HepG2 (cell line): ENCODE measurements at regions not wholly inside any gene's neighbourhood (a gene's known extent, or its start where the extent isn't known, plus 50 kb on each side); places are given as distances from the start of the nearest gene placed in this dataset.

Experiments
- ATAC-seq: fragments of 200-7000 bp; cut with Tn5 transposase; 3 replicates; pipeline ENCODE4 v1.9.1; 2020; ENCODE audit warnings: mild to moderate bottlenecking, moderate library complexity
- BruUV-seq: library from RNA; stranded (reverse); fragments of 400-500 nt; replicated peaks from 2 replicates; lab custom pipeline; 2021; lab: Mats Ljungman, UMichigan
- CTCF ChIA-PET: fragments of 300-600 bp; formaldehyde crosslinking; extraction: SDS; loops from one replicate; lab custom pipeline; 2021; ENCODE audit warnings: low total read pairs, inconsistent platforms, low intra/inter-chr PET ratio; lab: Yijun Ruan, JAX
- POLR2A ChIA-PET: fragments of 350-600 bp; sonication (Branson Sonifier 250); formaldehyde crosslinking; loops from one replicate; lab custom pipeline; 2020; ENCODE audit warnings: antibody characterized with exemption, inconsistent platforms; lab: Yijun Ruan, JAX
- DNase-seq: peaks from one replicate; pipeline ENCODE4 v3.0.0-alpha.2; 2015; ENCODE audit warnings: low spot score
- FAIRE-seq: peaks from 3 replicates; lab custom pipeline; 2011; peaks lifted over from hg19 to GRCh38; lab: Jason Lieb, UNC
- H2AFZ ChIP-seq: one replicate; pipeline ENCODE4 v1.6.1; 2011; ENCODE audit warnings: low read length, inconsistent platforms
- H3K27ac ChIP-seq: fragments of 300-600 bp; 3 replicates; pipeline ENCODE4 v1.8.0; 2011; ENCODE audit warnings: mixed run types, mild to moderate bottlenecking, mixed read lengths, low read length, inconsistent platforms; ENCODE audit not compliant: insufficient read depth; ENCODE audit errors: extremely low read length
- H3K27me3 ChIP-seq, 2 experiments: fragments of 200-600 bp in 1 of 2; 2 replicates in 1 of 2; 3 replicates in 1 of 2; pipeline versions ENCODE4 v1.6.0 to v1.8.0; 2011; ENCODE audit warnings: low read length in 2 of 2, mild to moderate bottlenecking in 2 of 2, moderate library complexity in 2 of 2, inconsistent platforms in 1 of 2; ENCODE audit not compliant: insufficient read depth in 2 of 2, control insufficient read depth in 1 of 2
- H3K36me3 ChIP-seq, 2 experiments: fragments of 200-600 bp in 1 of 2; replicated peaks in 1 of 2; 2 replicates in 1 of 2; 3 replicates in 1 of 2; pipeline versions ENCODE4 v1.5.1 to v1.8.0; 2011; ENCODE audit warnings: low read length in 2 of 2, inconsistent platforms in 1 of 2; ENCODE audit not compliant: insufficient read depth in 2 of 2, control insufficient read depth in 1 of 2
- H3K4me1 ChIP-seq: 2 replicates; pipeline ENCODE4 v1.5.1; 2012; ENCODE audit warnings: low read length, inconsistent platforms; ENCODE audit not compliant: insufficient read depth
- H3K4me2 ChIP-seq: 2 replicates; pipeline ENCODE4 v1.6.0; 2011; ENCODE audit warnings: low read depth, low read length, inconsistent platforms
- H3K4me3 ChIP-seq, 3 experiments: fragments of 200-600 bp in 1 of 3; sonication (generic), shearing (Covaris generic) in 1 of 3; replicated peaks in 1 of 3; 2 replicates each; pipeline ENCODE4 v1.5.1; 2011 to 2016; ENCODE audit warnings: low read length in 3 of 3, inconsistent platforms in 2 of 3, low read depth in 2 of 3, mild to moderate bottlenecking in 2 of 3, control low read depth in 1 of 3, mixed read lengths in 1 of 3; ENCODE audit not compliant: insufficient read depth in 1 of 3
- H3K79me2 ChIP-seq: one replicate; pipeline ENCODE4 v1.6.1; 2011; ENCODE audit warnings: low read length, inconsistent platforms; ENCODE audit not compliant: insufficient read depth
- H3K9ac ChIP-seq: 2 replicates; pipeline ENCODE4 v1.6.0; 2011; ENCODE audit warnings: mild to moderate bottlenecking, low read depth, low read length, inconsistent platforms; ENCODE audit not compliant: insufficient read depth
- H3K9me3 ChIP-seq: 2 replicates; pipeline ENCODE4 v1.5.1; 2012; ENCODE audit warnings: mild to moderate bottlenecking, low read length
- H4K20me1 ChIP-seq: 2 replicates; pipeline ENCODE4 v1.6.0; 2011; ENCODE audit warnings: inconsistent platforms, mild to moderate bottlenecking, low read length, moderate library complexity; ENCODE audit not compliant: insufficient read depth
- AGO2 ChIP-seq: fragments of 200-400 bp; formaldehyde crosslinking; optimal IDR thresholded peaks from 2 replicates; pipeline ENCODE3; 2017; ENCODE audit warnings: mild to moderate bottlenecking, low read depth, low read length, moderate library complexity
- ARHGAP35 ChIP-seq: sonication (generic); formaldehyde crosslinking; IDR thresholded peaks from 2 replicates; pipeline ENCODE4 v1.9.0; 2022; ENCODE audit warnings: mild to moderate bottlenecking, inconsistent platforms, moderate library complexity, missing genetic modification reagents, borderline replicate concordance
- BCL6 ChIP-seq: IDR thresholded peaks from 2 replicates; pipeline ENCODE4 v1.6.1; 2016; ENCODE audit warnings: missing genetic modification reagents, missing compliant biosample characterization
- CEBPG ChIP-seq: IDR thresholded peaks from 2 replicates; pipeline ENCODE4 v1.6.1; 2016
- CREB1 ChIP-seq, 2 experiments: fragments of 450-650 bp in 1 of 2; IDR thresholded peaks; 2 replicates each; pipeline ENCODE4 v1.6.1; 2016 to 2017; ENCODE audit warnings: control low read depth in 1 of 2, mild to moderate bottlenecking in 1 of 2, missing compliant biosample characterization in 1 of 2, missing genetic modification characterization in 1 of 2
- DMAP1 ChIP-seq: IDR thresholded peaks from 2 replicates; pipeline ENCODE4 v1.6.1; 2016
- EP300 ChIP-seq, 3 experiments: sonication (generic) in 1 of 3; formaldehyde crosslinking in 1 of 3; IDR thresholded peaks; 2 replicates each; pipeline versions ENCODE4 v1.5.1 to v1.6.1; 2011 to 2020; ENCODE audit warnings: low read depth in 2 of 3, low read length in 2 of 3, borderline replicate concordance in 1 of 3, improper control_type of control experiment in 1 of 3, mild to moderate bottlenecking in 1 of 3, missing genetic modification reagents in 1 of 3, moderate library complexity in 1 of 3
- GABPA ChIP-seq, 2 experiments: IDR thresholded peaks; 2 replicates each; pipeline ENCODE4 v1.6.1; 2011 to 2016; ENCODE audit warnings: low read depth in 2 of 2, low read length in 1 of 2, missing biosample characterization in 1 of 2, missing genetic modification characterization in 1 of 2
- HES4 ChIP-seq: sonication (generic); formaldehyde crosslinking; IDR thresholded peaks from 2 replicates; pipeline ENCODE4 v1.9.0; 2021; ENCODE audit warnings: mild to moderate bottlenecking, missing genetic modification reagents, borderline replicate concordance
- HMG20A ChIP-seq: IDR thresholded peaks from 2 replicates; pipeline ENCODE4 v1.6.1; 2016; ENCODE audit warnings: borderline replicate concordance
- HOXA9 ChIP-seq: sonication (generic); formaldehyde crosslinking; IDR thresholded peaks from 2 replicates; pipeline ENCODE4 v1.8.1; 2022; ENCODE audit warnings: missing genetic modification reagents, mild to moderate bottlenecking, moderate library complexity, borderline replicate concordance
- LBX2 ChIP-seq: sonication (generic); formaldehyde crosslinking; IDR thresholded peaks from 2 replicates; pipeline ENCODE4 v1.5.0; 2020; ENCODE audit warnings: missing genetic modification reagents, mild to moderate bottlenecking, borderline replicate concordance
- ZNF142 ChIP-seq: sonication (generic); formaldehyde crosslinking; IDR thresholded peaks from 2 replicates; pipeline ENCODE4 v1.4.0; 2020; ENCODE audit warnings: missing genetic modification reagents
- ZNF275 ChIP-seq: sonication (generic); formaldehyde crosslinking; IDR thresholded peaks from 2 replicates; pipeline ENCODE4 v1.8.0; 2022; ENCODE audit warnings: missing genetic modification reagents, mild to moderate bottlenecking, inconsistent platforms, borderline replicate concordance
- ZNF317 ChIP-seq: sonication (generic); formaldehyde crosslinking; IDR thresholded peaks from 2 replicates; pipeline ENCODE4 v1.5.0; 2020; ENCODE audit warnings: mild to moderate bottlenecking, missing genetic modification reagents
- WGBS: methylation state at CpG from one replicate; pipeline ENCODE4 v1.1.6; 2017; ENCODE audit warnings: low lambda C conversion rate; 5-methylcytosine and 5-hydroxymethylcytosine counted together
- in situ Hi-C: cut with HindIII; loops from 2 replicates; pipeline ENCODE4 v1.10.0; 2017; ENCODE audit warnings: low pct_unique_long_range_greater_than_20kb; ENCODE audit not compliant: extremely low pct_ligation_motif_present
- intact Hi-C: fragments of 100-400 bp; cut with micrococcal nuclease; formaldehyde crosslinking; loops from one replicate; pipeline ENCODE4 v1.10.0; 2022; ENCODE audit not compliant: unreplicated experiment

- no peaks in the 10 kb centered on the region for H3K27me3 ChIP-seq
- ChIA-PET CTCF (no interaction called here), POLR2A (no interaction called here)
- H3K36me3 ChIP-seq = no peaks in the 10 kb centered on the region
- H3K4me3 ChIP-seq = no peak overlapping the region
- BruUV-seq = no TSS peak
- peak overlapping the region; percentile 8; the same call in 1 of the 2 replicates for H3K4me2 ChIP-seq
- H3K27ac ChIP-seq = no peak overlapping the region
- no peaks in the 10 kb centered on the region for H4K20me1 ChIP-seq
- H3K9me3 ChIP-seq = no peaks in the 10 kb centered on the region
- ATAC-seq (peak; percentile 95), DNase-seq (peak; percentile 30), FAIRE-seq (peak; percentile 56)
- intact Hi-C loops = no loop called here
- peaks cover 12% of the 10 kb centered on the region for H3K4me1 ChIP-seq
- WGBS = 25% methylated on average over 11 of the region's 11 CpGs
- H3K9ac ChIP-seq = no peak overlapping the region
- no peaks in the 10 kb centered on the region for H3K79me2 ChIP-seq
- no peak overlapping the region for H2AFZ ChIP-seq
- in situ Hi-C loops = no loop called here
- TF ChIP-seq AGO2 (no peak), LBX2 (CRISPR knock-in tag) (no peak), HOXA9 (CRISPR knock-in tag) (no peak), ARHGAP35 (no peak), HES4 (no peak), GABPA (IDR thresholded peaks at IDR 0.05; ENCODE audit: low read depth, low read length) (no peak), GABPA (CRISPR knock-in tag; IDR thresholded peaks at IDR 0.05; ENCODE audit: low read depth) (no peak), ZNF317 (CRISPR knock-in tag) (no peak), DMAP1 (CRISPR knock-in tag) (no peak), CREB1 (IDR thresholded peaks at IDR 0.05) (no peak), CREB1 (CRISPR knock-in tag; IDR thresholded peaks at IDR 0.05) (no peak), CEBPG (CRISPR knock-in tag) (no peak), ZNF142 (CRISPR knock-in tag) (no peak), BCL6 (peak; percentile 66), HMG20A (CRISPR knock-in tag) (peak; percentile 38; the same call in 1 of the 2 replicates), EP300 (IDR thresholded peaks at IDR 0.05; ENCODE audit: low read depth in 2 of 2, low read length in 2 of 2) (no peak), EP300 (CRISPR knock-in tag; IDR thresholded peaks at IDR 0.05; ENCODE audit: borderline replicate concordance) (no peak), ZNF275 (no peak)
These were observed 86.0 kb downstream of the ALDH8A1 start for GRCh38 chr6:134863763-134864510.
